HEK293 (cell line): ENCODE measurements at regions not wholly inside any gene's neighbourhood (a gene's known extent, or its start where the extent isn't known, plus 50 kb on each side); places are given as distances from the start of the nearest gene placed in this dataset.

Source experiments
- CTCF ChIA-PET: fragments of 350-600 bp; formaldehyde crosslinking; extraction: SDS; loops from one replicate; lab custom pipeline; 2021; ENCODE audit warnings: antibody characterized with exemption; lab: Yijun Ruan, JAX
- POLR2A ChIA-PET: fragments of 300-600 bp; formaldehyde crosslinking; extraction: SDS; loops from one replicate; lab custom pipeline; 2020; ENCODE audit warnings: antibody characterized with exemption, inconsistent platforms; lab: Yijun Ruan, JAX
- H3K27ac ChIP-seq: fragments of 200-500 bp; sonication (Bioruptor generic); 2 replicates; pipeline ENCODE4 v1.5.1; 2014; ENCODE audit warnings: low read depth, low read length, control low read depth, inconsistent platforms; ENCODE audit errors: extremely low read depth
- H3K36me3 ChIP-seq, 2 experiments: fragments of 200-500 bp in 1 of 2; sonication (Bioruptor generic) in 1 of 2; 1 replicate in 1 of 2; 2 replicates in 1 of 2; pipeline ENCODE4 v1.5.1; 2014 to 2017; ENCODE audit warnings: inconsistent platforms in 2 of 2, low read length in 2 of 2; ENCODE audit not compliant: control insufficient read depth in 2 of 2, insufficient read depth in 1 of 2
- H3K4me1 ChIP-seq: fragments of 200-500 bp; sonication (Bioruptor generic); 2 replicates; pipeline ENCODE4 v1.5.1; 2014; ENCODE audit warnings: mild to moderate bottlenecking, low read length, inconsistent platforms; ENCODE audit not compliant: control insufficient read depth, insufficient read depth
- H3K4me3 ChIP-seq: 2 replicates; pipeline ENCODE4 v1.5.1; 2011; ENCODE audit warnings: low read depth, mild to moderate bottlenecking, control low read depth, low read length, moderate library complexity
- H3K9me3 ChIP-seq: fragments of 200-500 bp; sonication (Bioruptor generic); 2 replicates; pipeline ENCODE4 v1.5.1; 2014; ENCODE audit warnings: low read depth, low read length, inconsistent platforms; ENCODE audit not compliant: control insufficient read depth, insufficient read depth
- AEBP2 ChIP-seq: fragments of 450-650 bp; formaldehyde crosslinking; IDR thresholded peaks from 2 replicates; pipeline ENCODE4 v1.5.1; 2016; ENCODE audit warnings: missing biosample characterization, missing genetic modification characterization, borderline replicate concordance
- ATF2 ChIP-seq: fragments of 450-650 bp; formaldehyde crosslinking; IDR thresholded peaks from 2 replicates; pipeline ENCODE4 v1.5.1; 2016; ENCODE audit warnings: missing biosample characterization, missing genetic modification characterization, low read depth
- FEZF1 ChIP-seq: fragments of 450-650 bp; formaldehyde crosslinking; IDR thresholded peaks from 2 replicates; pipeline ENCODE4 v1.5.1; 2016; ENCODE audit warnings: missing biosample characterization, missing genetic modification characterization
- KLF1 ChIP-seq: fragments of 450-650 bp; formaldehyde crosslinking; IDR thresholded peaks from 2 replicates; pipeline ENCODE4 v1.5.1; 2016; ENCODE audit warnings: missing biosample characterization, missing genetic modification characterization
- KLF8 ChIP-seq: fragments of 450-650 bp; formaldehyde crosslinking; IDR thresholded peaks from 2 replicates; pipeline ENCODE4 v1.5.1; 2016; ENCODE audit warnings: missing biosample characterization, missing genetic modification characterization
- SALL2 ChIP-seq: fragments of 450-650 bp; formaldehyde crosslinking; IDR thresholded peaks from 2 replicates; pipeline ENCODE4 v1.5.0; 2017; ENCODE audit warnings: missing biosample characterization, mild to moderate bottlenecking, missing genetic modification characterization, borderline replicate concordance
- TSHZ1 ChIP-seq: fragments of 450-650 bp; formaldehyde crosslinking; IDR thresholded peaks from 2 replicates; pipeline ENCODE4 v1.5.1; 2016; ENCODE audit warnings: missing biosample characterization, missing genetic modification characterization, borderline replicate concordance
- ZBTB1 ChIP-seq: fragments of 450-650 bp; formaldehyde crosslinking; IDR thresholded peaks from 2 replicates; pipeline ENCODE4 v1.5.1; 2016; ENCODE audit warnings: missing biosample characterization, missing genetic modification characterization
- ZIC2 ChIP-seq: fragments of 450-650 bp; formaldehyde crosslinking; IDR thresholded peaks from 2 replicates; pipeline ENCODE4 v1.5.1; 2016; ENCODE audit warnings: missing biosample characterization, missing genetic modification characterization
- ZNF132 ChIP-seq: fragments of 450-650 bp; formaldehyde crosslinking; IDR thresholded peaks from 2 replicates; pipeline ENCODE4 v1.5.1; 2017; ENCODE audit warnings: missing biosample characterization, missing genetic modification characterization, borderline replicate concordance
- ZNF133 ChIP-seq: fragments of 450-650 bp; formaldehyde crosslinking; IDR thresholded peaks from 2 replicates; pipeline ENCODE4 v1.5.1; 2016; ENCODE audit warnings: missing biosample characterization, missing genetic modification characterization
- ZNF513 ChIP-seq: fragments of 450-650 bp; IDR thresholded peaks from 2 replicates; pipeline ENCODE4 v1.5.1; 2018; ENCODE audit warnings: missing biosample characterization, missing genetic modification characterization
- ZNF544 ChIP-seq: fragments of 450-650 bp; formaldehyde crosslinking; IDR thresholded peaks from 2 replicates; pipeline ENCODE4 v1.5.0; 2017; ENCODE audit warnings: missing biosample characterization, missing genetic modification characterization
- ZNF555 ChIP-seq: fragments of 450-650 bp; formaldehyde crosslinking; conservative IDR thresholded peaks from 2 replicates; pipeline ENCODE4 v1.5.1; 2017; ENCODE audit warnings: missing biosample characterization, mild to moderate bottlenecking, missing genetic modification characterization, inconsistent platforms
- ZNF580 ChIP-seq: fragments of 450-650 bp; formaldehyde crosslinking; IDR thresholded peaks from 2 replicates; pipeline ENCODE4 v1.5.1; 2016; ENCODE audit warnings: missing biosample characterization, missing genetic modification characterization

- no peaks in the 10 kb centered on the region for H3K36me3 ChIP-seq
- H3K27ac ChIP-seq, result no peak overlapping the region
- no peaks in the 10 kb centered on the region for H3K9me3 ChIP-seq
- POLR2A ChIA-PET, result no interaction called here
- H3K4me1 ChIP-seq, result no peaks in the 10 kb centered on the region
- H3K4me3 ChIP-seq, result no peak overlapping the region
- TF ChIP-seq SALL2 (tag by site-specific recombination) (no peak), ZNF580 (tag by site-specific recombination) (no peak), ZNF132 (tag by site-specific recombination) (no peak), ZNF555 (no peak), ZNF513 (no peak), ZNF544 (tag by site-specific recombination) (no peak), FEZF1 (tag by site-specific recombination) (no peak), KLF1 (tag by site-specific recombination) (no peak), KLF8 (tag by site-specific recombination) (no peak)
- CTCF ChIA-PET, result no interaction called here
Observed at GRCh38 chr11:95331161-95331560, 100.2 kb upstream of the SESN3 start.

GRCh38 chr11:95330302-95330701 lies 99.3 kb upstream of the SESN3 start:
- TF ChIP-seq ZBTB1 (tag by site-specific recombination) (no peak), ZIC2 (peak; percentile 62)
- H3K4me1 ChIP-seq, result no peaks in the 10 kb centered on the region
- ChIA-PET CTCF (interaction anchor here (0.6 kb wide), 1 partner anchor 172 kb away, joined by 3 read pairs; no protein-coding TSS in a partner anchor), POLR2A (no interaction called here)
- no peaks in the 10 kb centered on the region for H3K36me3 ChIP-seq
- H3K9me3 ChIP-seq, result no peaks in the 10 kb centered on the region
- no peak overlapping the region for H3K27ac ChIP-seq
- no peak overlapping the region for H3K4me3 ChIP-seq

GRCh38 chr11:95327273-95327948 lies 96.4 kb upstream of the SESN3 start:
- Histone ChIP-seq H3K4me3 (no peak overlapping the region), H3K27ac (no peak overlapping the region), H3K4me1 (no peaks in the 10 kb centered on the region), H3K36me3 (no peaks in the 10 kb centered on the region), H3K9me3 (no peaks in the 10 kb centered on the region)
- POLR2A ChIA-PET, result no interaction called here
- TF ChIP-seq TSHZ1 (no peak), ATF2 (tag by site-specific recombination) (no peak), ZNF133 (tag by site-specific recombination) (no peak), AEBP2 (tag by site-specific recombination) (no peak)
- CTCF ChIA-PET, result no interaction called here
